Fibroblast of skin of right biceps (primary cell): ENCODE measurements at regions not wholly inside any gene's neighbourhood (a gene's known extent, or its start where the extent isn't known, plus 50 kb on each side); places are given as distances from the start of the nearest gene placed in this dataset.
A peak's percentile ranks its signal among the peaks of the same experiment; 100 is the strongest.
"Not testable (repeated sequence)": the region's sequence is repeated elsewhere in the genome, so short reads cannot be mapped to it uniquely, and the experiment has no call there.

ENCODE experiments used
- DNase-seq: peaks from one replicate; pipeline ENCODE4 v3.0.0-alpha.2; 2013

DNA sequence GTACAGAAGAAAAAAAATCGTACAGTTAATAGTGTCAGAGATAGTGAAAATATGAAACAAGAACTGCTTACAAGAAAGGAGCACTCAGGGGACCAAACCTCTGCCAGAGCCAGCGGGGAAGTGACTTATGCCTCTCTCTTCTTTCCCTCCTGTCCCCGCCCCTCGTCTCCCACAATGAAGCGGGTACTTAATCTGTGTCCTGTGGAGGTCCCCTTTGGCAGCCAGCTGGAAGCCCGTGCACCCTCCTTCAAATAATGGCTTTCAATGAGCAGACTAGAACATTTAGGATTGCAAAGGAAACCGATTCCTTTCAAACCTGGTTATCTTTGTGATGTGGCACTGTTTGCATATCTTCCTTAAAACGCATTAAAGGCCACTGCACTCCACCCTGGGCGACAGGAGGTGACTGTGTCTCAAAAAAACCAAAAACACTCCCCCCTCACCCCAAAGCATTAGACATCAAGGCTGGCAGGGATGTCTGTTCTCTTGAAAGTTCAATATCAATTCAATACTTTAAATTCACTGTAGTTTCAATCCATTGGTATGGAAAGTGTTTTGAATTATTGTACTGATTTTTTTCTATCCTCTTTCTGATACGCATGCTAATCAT, 51.7 kb downstream of the PPIAL4C start:
- DNase-seq = not testable (repeated sequence)

- DNase-seq = peak; percentile 96
Observed at GRCh38 chr1:149636286-149637122, 52.9 kb downstream of the PPIAL4C start.

GRCh38 chr1:149638481-149638880, 54.8 kb downstream of the PPIAL4C start:
- not testable (repeated sequence) for DNase-seq

DNA sequence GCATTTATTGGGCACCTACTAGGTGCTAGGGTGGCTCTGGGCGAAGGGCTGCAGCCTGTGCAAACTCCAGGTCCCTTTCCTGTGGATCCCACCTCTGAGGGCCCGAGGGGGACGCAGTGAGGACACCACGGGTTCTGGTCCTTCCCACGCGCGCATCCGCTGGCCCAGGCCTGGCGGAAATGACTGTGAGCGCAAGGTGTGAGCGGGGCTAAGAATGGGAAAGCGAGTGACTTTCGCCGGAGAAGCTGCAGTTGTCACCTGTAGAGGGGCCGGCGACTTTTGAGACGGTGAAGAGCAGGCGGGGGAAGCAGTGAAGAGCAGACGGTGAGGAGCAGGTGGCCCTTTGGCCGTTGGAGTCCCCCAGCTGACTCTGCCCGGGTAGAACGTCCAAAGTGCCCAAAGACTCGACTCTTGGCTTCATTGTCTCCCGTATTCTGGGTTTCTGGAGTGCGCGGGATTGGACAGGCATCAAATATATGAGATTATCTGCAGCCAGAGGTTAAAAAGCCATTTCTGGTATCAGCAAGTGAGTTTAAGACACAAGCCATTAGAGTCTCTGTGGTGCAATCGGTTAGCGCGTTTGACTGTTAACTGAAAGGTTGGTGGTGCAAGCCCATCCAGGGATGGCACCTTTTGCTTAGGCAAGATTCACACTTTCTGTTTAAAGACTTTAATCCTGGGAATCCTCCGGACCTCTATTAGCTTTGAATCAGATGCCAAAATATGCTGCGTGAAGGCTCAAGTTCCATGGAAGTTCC, 55.4 kb downstream of the PPIAL4C start:
- DNase-seq = not testable (repeated sequence)

DNA sequence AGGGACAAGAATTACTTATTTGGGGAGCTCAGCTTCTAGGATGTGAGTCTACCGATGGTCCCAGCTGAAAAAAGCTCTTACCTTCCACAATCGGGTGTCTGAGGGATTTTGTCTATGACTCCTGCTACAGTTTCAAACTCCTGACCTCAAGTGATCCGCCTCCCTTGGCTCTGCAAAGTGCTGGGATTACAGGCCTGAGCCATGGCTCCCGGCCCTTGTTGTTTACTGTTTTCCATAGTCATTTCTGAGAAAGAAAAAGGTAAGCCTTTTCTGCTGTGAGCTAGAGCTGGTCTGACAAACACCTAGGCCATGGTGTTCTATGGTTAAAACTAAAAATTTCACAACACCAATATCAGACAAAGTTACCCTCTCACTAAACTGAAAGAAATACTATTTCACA, 57.5 kb downstream of the PPIAL4C start:
- DNase-seq = not testable (repeated sequence)

DNA sequence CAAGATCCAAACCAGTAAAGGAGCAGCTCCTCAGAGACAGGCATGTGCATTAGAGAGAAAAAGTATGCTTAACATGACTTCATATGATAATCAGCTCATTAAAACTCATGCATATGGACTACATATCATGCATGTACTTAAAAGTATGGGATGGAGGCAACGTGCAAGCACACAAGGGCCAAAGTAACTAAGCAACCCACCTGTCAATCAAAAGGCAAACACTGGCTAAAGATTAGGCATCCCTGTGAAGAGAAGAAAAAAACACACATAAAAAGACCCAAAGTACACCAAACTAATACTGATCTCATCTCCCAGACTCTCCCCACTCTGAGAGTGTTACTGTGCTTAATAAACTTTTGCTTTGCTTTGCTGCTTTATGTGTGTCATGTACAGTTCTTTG, 61.2 kb downstream of the PPIAL4C start:
- DNase-seq = not testable (repeated sequence)

DNA sequence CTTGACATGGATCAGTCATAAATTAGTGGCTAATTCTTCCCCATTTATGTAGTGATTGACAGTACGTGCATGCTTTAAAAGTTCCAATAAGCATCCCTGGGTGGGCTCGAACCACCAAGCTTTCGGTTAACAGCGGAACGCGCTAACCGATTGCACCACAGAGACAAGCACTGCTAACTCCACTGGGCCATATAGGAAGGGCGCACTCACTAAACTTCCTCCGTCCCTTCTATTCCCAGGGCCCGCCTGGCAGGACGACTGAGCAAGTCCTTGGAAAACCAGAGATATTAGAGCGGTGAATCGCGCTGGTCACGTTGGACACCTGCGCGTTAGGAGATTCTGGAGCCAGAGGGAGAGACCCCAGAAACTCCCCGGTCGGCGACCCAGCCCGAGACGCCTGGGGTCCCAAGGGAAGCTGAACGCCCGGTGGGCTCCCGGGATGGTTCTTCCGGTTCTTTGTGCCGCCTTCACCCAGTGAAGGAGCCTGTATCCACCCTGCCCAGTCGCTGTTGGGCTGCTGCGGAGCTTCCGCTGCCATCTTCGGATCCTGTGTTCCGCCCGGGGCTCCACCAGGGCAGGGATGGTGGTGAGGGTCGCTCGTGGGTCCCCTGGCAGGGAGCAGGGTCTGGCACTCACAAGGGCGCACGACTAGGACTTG, 62.8 kb downstream of the PPIAL4C start:
- DNase-seq = not testable (repeated sequence)

DNA sequence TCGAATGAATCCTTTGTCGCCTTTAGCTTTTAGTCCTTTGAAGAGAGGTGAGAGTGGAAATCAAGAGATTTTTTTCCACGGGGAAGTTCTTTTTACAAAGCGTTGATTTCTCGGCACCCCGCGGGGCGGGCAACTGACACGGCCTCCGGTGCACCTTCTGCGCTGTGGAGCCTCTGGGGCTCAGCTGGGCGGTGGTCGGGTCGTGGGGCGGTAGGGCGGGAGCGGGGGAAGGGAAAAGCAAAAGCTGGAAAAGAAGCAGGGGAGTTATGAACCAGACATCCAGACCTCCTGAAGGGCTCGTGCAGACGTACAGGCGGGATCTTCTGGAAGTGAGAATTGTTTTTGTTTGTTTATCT, 63.3 kb downstream of the PPIAL4C start:
- DNase-seq = not testable (repeated sequence)

DNA sequence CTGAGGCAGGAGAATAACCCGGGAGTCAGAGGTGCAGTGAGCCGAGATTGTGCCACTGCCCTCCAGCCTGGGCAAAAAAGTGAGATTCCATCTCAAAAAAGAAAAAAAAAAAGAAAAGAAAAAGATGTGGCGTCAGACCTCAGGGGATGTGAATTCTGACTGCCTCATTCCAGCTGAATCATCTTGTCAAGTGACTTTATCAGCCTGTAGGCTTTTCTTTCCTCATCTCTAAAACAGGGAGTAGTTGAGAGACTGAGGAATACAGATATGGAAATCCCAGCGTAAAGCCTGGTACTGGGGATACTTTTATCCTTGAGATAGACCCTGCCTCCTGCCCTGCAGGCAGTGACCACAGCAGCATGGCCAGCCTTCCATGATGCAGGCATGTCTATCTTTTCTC, 74.1 kb downstream of the PPIAL4C start:
- not testable (repeated sequence) for DNase-seq

- not testable (repeated sequence) for DNase-seq
Observed at GRCh38 chr1:149658175-149658574, 74.5 kb downstream of the PPIAL4C start.

- DNase-seq = not testable (repeated sequence)
Observed at GRCh38 chr1:149664624-149665023, 81.0 kb downstream of the PPIAL4C start.

DNA sequence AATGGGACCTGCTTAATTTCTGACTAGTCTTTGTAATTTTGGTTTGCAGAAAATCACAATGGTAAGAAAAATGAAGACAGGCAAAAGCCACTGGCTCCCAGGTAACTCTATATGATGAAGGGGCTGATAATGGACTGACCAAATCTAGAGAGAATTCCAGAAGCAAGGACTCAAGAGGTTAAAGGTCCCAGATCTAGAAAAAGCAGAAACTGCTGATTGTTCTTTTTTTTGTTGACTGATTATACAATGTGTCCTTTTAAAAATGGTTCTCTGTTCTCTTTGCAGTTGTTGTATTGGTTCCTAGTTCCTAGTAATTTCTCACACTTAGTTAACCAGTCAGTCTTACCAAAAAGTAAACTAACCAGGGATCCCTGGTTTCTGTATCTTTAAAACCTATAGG, 81.4 kb downstream of the PPIAL4C start:
- DNase-seq = not testable (repeated sequence)

DNA sequence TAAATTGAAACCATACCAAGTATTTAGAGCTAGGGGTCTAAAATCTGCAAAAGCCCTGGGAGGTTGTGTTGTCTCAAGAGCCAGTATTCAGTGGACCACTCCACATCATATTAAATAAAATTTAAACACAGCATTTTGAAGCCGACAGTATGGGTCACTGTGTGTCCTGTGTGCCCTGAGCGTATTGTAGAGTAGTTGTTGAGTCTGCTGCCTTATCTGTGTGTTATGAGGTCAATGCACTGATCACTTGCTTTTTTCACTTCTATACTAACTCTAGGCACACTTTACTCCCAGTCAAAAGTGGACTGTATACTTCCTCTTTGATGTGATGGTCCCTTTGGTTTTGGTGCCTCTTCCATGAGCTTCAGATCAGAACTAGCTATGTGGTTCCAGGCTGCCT, 81.9 kb downstream of the PPIAL4C start:
- not testable (repeated sequence) for DNase-seq

- not testable (repeated sequence) for DNase-seq
Observed at GRCh38 chr1:149673231-149673909, 89.7 kb downstream of the PPIAL4C start.

DNA sequence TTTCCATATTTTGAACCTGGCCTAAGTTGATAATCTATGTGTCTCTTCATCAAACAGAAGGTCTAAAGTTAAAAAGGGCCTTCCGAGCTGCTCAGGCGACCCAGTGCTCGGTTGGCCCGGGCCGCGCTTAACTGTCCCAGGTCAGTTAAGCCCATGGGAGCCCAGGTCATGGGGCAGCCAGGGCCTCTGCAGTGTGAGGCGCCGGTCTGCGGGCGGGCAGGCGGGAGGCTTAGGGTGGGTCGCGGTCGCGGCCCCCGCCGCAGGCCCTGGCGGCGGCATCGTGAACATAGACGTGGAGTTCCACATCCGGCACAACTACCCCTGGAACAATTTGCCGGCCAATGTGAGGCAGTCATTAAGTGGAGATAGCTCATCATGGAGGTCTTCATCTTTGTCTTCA, 91.3 kb downstream of the PPIAL4C start:
- DNase-seq = not testable (repeated sequence)

GRCh38 chr1:149677359-149677758, 93.7 kb downstream of the PPIAL4C start:
- DNase-seq = not testable (repeated sequence)

DNA sequence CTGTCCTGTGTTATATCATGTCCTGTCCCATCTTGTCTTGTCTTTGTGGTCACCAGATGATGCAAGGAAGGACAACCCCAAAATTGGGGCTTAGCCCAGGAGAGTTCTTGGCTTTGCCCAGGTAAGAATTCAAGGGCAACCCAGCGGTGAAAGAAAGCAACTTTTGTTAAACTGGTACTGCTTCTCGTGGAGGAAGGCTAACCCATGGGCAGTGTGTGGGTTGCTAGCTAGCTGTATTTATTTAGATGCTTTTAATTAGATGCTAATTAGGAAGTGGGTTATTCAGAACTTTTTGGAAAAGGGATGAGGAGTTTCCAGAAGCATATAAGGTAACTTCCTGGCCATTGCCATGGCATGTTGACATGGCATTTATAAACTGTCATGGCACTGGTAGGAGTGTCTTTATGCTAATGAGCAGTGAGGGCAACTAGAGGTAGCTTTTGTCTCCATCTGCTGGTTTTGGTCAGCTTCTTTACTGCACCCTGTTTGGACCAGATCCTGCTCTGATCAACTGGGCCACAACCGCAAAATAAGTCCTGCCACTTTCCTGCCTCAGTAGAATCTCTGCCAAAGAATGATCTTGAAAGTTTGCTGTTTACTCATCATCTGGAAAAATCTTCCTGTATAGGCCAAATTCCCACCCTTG, 95.8 kb upstream of the FCGR1A start:
- DNase-seq = not testable (repeated sequence)

DNA sequence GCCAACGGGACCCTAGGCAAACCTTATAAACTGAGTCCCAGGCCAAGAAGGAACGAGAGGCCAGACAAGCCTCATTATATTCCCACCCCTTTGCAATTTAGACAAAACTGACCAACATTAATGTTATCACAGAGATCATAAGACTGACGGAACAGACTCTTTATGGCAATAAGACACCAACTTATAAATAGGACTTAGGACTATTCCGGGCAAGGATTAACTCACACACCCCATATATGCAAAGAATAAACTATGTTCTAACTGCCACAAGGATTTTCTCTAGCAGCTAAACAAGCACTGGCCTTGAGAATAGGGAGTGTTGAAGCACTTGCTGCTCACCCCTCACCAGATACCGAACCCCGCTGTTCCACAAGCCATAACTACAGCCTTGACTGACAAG, 91.1 kb upstream of the FCGR1A start:
- DNase-seq = not testable (repeated sequence)

DNA sequence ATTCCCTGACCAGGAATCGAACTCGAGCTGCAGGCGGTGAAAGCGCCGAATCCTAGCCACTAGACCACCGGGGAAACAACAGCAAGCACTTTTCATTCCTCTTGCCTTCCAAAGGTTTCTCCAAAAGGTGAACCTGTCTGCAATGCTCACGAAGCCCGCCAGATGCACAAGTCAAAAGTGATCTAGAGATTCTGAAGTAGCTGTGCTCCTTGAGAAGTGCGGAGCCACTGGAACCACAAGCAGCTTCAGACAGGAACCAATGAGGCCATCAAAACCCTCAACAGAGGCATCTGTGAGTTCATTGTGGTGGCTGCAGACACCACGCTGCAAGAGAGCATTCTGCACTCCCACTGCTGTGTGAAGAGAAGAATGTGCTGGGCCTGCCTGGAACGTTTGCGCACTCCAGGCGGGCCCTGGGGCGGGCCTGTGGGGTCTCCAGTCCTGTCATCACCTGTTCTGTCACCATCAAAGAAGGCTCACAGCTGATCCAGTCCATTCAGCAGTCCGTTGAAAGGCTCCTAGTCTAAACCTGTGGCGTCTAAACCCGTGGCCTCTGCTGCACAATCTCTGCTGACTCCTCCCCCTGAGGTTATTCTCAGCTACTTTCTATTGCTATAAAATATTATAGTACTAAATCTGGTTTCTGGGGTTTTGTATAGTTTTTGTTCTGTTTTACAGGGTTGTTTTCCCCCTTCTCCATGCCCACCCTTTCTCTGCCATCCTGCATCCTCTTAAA, 89.5 kb upstream of the FCGR1A start:
- not testable (repeated sequence) for DNase-seq

DNA sequence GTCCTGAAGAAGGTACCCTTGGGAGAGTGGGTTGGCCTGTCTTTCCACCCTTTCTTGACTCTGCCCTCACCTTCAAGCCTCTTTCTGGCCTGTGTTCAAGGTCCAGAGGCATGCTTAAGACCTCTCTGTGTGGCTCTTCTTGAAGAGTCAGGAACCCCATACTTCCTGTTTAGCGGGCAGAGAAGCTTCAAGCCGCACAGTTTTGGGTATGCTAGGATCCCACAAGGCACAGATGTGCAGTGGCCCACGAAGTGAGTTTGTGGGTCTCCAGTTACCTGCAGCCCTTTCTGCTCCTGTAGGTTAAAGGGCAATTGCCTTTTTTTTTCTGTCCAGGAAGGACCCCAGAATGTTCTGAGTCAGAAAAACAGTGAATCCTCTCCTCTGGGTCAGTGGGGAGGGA, 87.4 kb upstream of the FCGR1A start:
- not testable (repeated sequence) for DNase-seq

- not testable (repeated sequence) for DNase-seq
Observed at GRCh38 chr1:149700220-149700619, 82.3 kb upstream of the FCGR1A start.
